ENCODE measurements at regions not wholly inside any gene's neighbourhood (a gene's known extent, or its start where the extent isn't known, plus 50 kb on each side); places are given as distances from the start of the nearest gene placed in this dataset.
"Not testable (repeated sequence)": the region's sequence is repeated elsewhere in the genome, so short reads cannot be mapped to it uniquely, and the experiment has no call there.

GRCh38 chr1:109857702-109858101 is 52.9 kb upstream of the CSF1 start:
- DNase-seq (ENCODE audit: low spot score): not testable (repeated sequence)

GRCh38 chr1:109855986-109856385 is 54.7 kb upstream of the CSF1 start:
- DNase-seq (ENCODE audit: low spot score): not testable (repeated sequence)

- not testable (repeated sequence) for DNase-seq (ENCODE audit: low spot score)
Measured at GRCh38 chr1:109853972-109854371, 56.7 kb upstream of the CSF1 start.

GRCh38 chr1:109852221-109853015 is 58.2 kb upstream of the CSF1 start:
- DNase-seq (ENCODE audit: low spot score): not testable (repeated sequence)

GRCh38 chr1:109850827-109851226 is 59.8 kb upstream of the CSF1 start:
- no peak for DNase-seq (ENCODE audit: low spot score)

- DNase-seq (ENCODE audit: low spot score): no peak
Measured at GRCh38 chr1:109850194-109850593, 60.5 kb upstream of the CSF1 start.

GRCh38 chr1:109849655-109850054 is 61.0 kb upstream of the CSF1 start:
- DNase-seq (ENCODE audit: low spot score): no peak

GRCh38 chr1:109847251-109847650 is 63.4 kb upstream of the CSF1 start:
- DNase-seq (ENCODE audit: low spot score): no peak

- no peak for DNase-seq (ENCODE audit: low spot score)
Measured at GRCh38 chr1:109846846-109847245, 63.8 kb upstream of the CSF1 start.

GRCh38 chr1:109846162-109846561 is 64.5 kb upstream of the CSF1 start:
- DNase-seq (ENCODE audit: low spot score): no peak

GRCh38 chr1:109845658-109846057 is 65.0 kb upstream of the CSF1 start:
- no peak for DNase-seq (ENCODE audit: low spot score)

GRCh38 chr1:109844609-109845008 is 66.0 kb upstream of the CSF1 start:
- no peak for DNase-seq (ENCODE audit: low spot score)

GRCh38 chr1:109840011-109840629 is 70.5 kb upstream of the CSF1 start:
- no peak for DNase-seq (ENCODE audit: low spot score)

- DNase-seq (ENCODE audit: low spot score): not testable (repeated sequence)
Measured at GRCh38 chr1:109839276-109839675, 71.4 kb upstream of the CSF1 start.

GRCh38 chr1:109838838-109839240 is 71.8 kb upstream of the CSF1 start:
- DNase-seq (ENCODE audit: low spot score): no peak

- DNase-seq (ENCODE audit: low spot score): no peak
Measured at GRCh38 chr1:109837852-109838570, 72.6 kb upstream of the CSF1 start.

GRCh38 chr1:109835645-109836044 is 71.9 kb upstream of the EPS8L3 start:
- DNase-seq (ENCODE audit: low spot score): not testable (repeated sequence)

GRCh38 chr1:109834951-109835350 is 71.2 kb upstream of the EPS8L3 start:
- DNase-seq (ENCODE audit: low spot score): no peak

- no peak for DNase-seq (ENCODE audit: low spot score)
Measured at GRCh38 chr1:109832945-109833344, 69.2 kb upstream of the EPS8L3 start.

- no peak for DNase-seq (ENCODE audit: low spot score)
Measured at GRCh38 chr1:109828756-109829505, 65.2 kb upstream of the EPS8L3 start.

GRCh38 chr1:109827986-109828385 is 64.3 kb upstream of the EPS8L3 start:
- no peak for DNase-seq (ENCODE audit: low spot score)

- no peak for DNase-seq (ENCODE audit: low spot score)
Measured at GRCh38 chr1:109827466-109827865, 63.7 kb upstream of the EPS8L3 start.
